OCI-LY7 (cell line): ENCODE measurements at regions not wholly inside any gene's neighbourhood (a gene's known extent, or its start where the extent isn't known, plus 50 kb on each side); places are given as distances from the start of the nearest gene placed in this dataset.

ENCODE experiments used
- EZH2phosphoT487 ChIP-seq: fragments of 200-600 bp; sonication (generic); IDR thresholded peaks from 2 replicates; pipeline ENCODE4 v1.6.1; 2018; ENCODE audit warnings: low read depth, borderline replicate concordance, mild to moderate bottlenecking, mixed run types, antibody characterized with exemption, low read length, moderate library complexity, mixed read lengths
- TF ChIP-seq, protein P1 (sequence below): fragments of 200-600 bp; sonication (generic); conservative IDR thresholded peaks from 2 replicates; pipeline ENCODE4 v1.5.1; 2014; ENCODE audit warnings: mild to moderate bottlenecking, antibody characterized with exemption, low read length, moderate library complexity, mixed read lengths

- TF ChIP-seq, protein P1, sequence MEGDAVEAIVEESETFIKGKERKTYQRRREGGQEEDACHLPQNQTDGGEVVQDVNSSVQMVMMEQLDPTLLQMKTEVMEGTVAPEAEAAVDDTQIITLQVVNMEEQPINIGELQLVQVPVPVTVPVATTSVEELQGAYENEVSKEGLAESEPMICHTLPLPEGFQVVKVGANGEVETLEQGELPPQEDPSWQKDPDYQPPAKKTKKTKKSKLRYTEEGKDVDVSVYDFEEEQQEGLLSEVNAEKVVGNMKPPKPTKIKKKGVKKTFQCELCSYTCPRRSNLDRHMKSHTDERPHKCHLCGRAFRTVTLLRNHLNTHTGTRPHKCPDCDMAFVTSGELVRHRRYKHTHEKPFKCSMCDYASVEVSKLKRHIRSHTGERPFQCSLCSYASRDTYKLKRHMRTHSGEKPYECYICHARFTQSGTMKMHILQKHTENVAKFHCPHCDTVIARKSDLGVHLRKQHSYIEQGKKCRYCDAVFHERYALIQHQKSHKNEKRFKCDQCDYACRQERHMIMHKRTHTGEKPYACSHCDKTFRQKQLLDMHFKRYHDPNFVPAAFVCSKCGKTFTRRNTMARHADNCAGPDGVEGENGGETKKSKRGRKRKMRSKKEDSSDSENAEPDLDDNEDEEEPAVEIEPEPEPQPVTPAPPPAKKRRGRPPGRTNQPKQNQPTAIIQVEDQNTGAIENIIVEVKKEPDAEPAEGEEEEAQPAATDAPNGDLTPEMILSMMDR = no peak
- TF ChIP-seq EZH2phosphoT487 = no peak
Measured at GRCh38 chr12:63021116-63021515, 86.2 kb upstream of the PPM1H start.
